Neural cell (in vitro differentiated cells): ENCODE measurements at regions not wholly inside any gene's neighbourhood (a gene's known extent, or its start where the extent isn't known, plus 50 kb on each side); places are given as distances from the start of the nearest gene placed in this dataset.

Experiments
- H2AFZ ChIP-seq: fragments of 200-600, 300-800 bp; sonication (generic), shearing (Covaris generic); 2 replicates; pipeline ENCODE4 v1.6.0; 2014; ENCODE audit warnings: low read depth, mild to moderate bottlenecking, antibody characterized with exemption, low read length, moderate library complexity
- H3F3A ChIP-seq: fragments of 200-600 bp; shearing (Covaris generic); 2 replicates; pipeline ENCODE4 v1.6.1; 2016; ENCODE audit warnings: mild to moderate bottlenecking, moderate library complexity, mixed read lengths, antibody characterized with exemption, low read length; ENCODE audit not compliant: insufficient read depth, poor library complexity, severe bottlenecking
- H3K27ac ChIP-seq: fragments of 200-600, 300-800 bp; sonication (generic), shearing (Covaris generic); 2 replicates; pipeline ENCODE4 v1.5.1; 2014; ENCODE audit warnings: mild to moderate bottlenecking, low read length, moderate library complexity
- H3K27me3 ChIP-seq: fragments of 300-800, 200-600 bp; sonication (generic), shearing (Covaris generic); 2 replicates; pipeline ENCODE4 v1.6.0; 2014; ENCODE audit warnings: mild to moderate bottlenecking, low read depth, low read length, moderate library complexity; ENCODE audit not compliant: insufficient read depth
- H3K36me3 ChIP-seq: fragments of 300-800, 200-600 bp; sonication (generic), shearing (Covaris generic); 2 replicates; pipeline ENCODE4 v1.5.1; 2014; ENCODE audit warnings: mild to moderate bottlenecking, antibody characterized with exemption, low read length, moderate library complexity; ENCODE audit not compliant: insufficient read depth
- H3K4me2 ChIP-seq: fragments of 300-800, 200-600 bp; sonication (generic), shearing (Covaris generic); 2 replicates; pipeline ENCODE4 v1.6.0; 2014; ENCODE audit warnings: mild to moderate bottlenecking, low read length
- H3K4me3 ChIP-seq: fragments of 300-800, 200-600 bp; sonication (generic), shearing (Covaris generic); 2 replicates; pipeline ENCODE4 v1.5.1; 2014; ENCODE audit warnings: mild to moderate bottlenecking, low read length, moderate library complexity
- H3K79me2 ChIP-seq: fragments of 200-600 bp; shearing (Covaris generic); replicated peaks from 2 replicates; pipeline ENCODE4 v1.6.0; 2014; ENCODE audit warnings: mild to moderate bottlenecking, low read length, moderate library complexity; ENCODE audit not compliant: insufficient read depth
- H3K9ac ChIP-seq: fragments of 300-800, 200-600 bp; sonication (generic), shearing (Covaris generic); 2 replicates; pipeline ENCODE4 v1.6.1; 2016; ENCODE audit warnings: mild to moderate bottlenecking, low read length, mixed read lengths
- H3K9me2 ChIP-seq: fragments of 200-600 bp; shearing (Covaris generic); 2 replicates; pipeline ENCODE4 v1.6.1; 2016; ENCODE audit warnings: mild to moderate bottlenecking, low read length, mixed read lengths; ENCODE audit not compliant: insufficient read depth
- H3K9me3 ChIP-seq: fragments of 200-600, 300-800 bp; sonication (generic), shearing (Covaris generic); 2 replicates; pipeline ENCODE4 v1.6.1; 2016; ENCODE audit warnings: mild to moderate bottlenecking, mixed run types, low read length, moderate library complexity, mixed read lengths
- H4K20me1 ChIP-seq: fragments of 200-600 bp; shearing (Covaris generic); 2 replicates; pipeline ENCODE4 v1.6.1; 2016; ENCODE audit warnings: mild to moderate bottlenecking, mixed run types; ENCODE audit not compliant: insufficient read depth
- CTCF ChIP-seq: fragments of 450-650 bp; IDR thresholded peaks from 2 replicates; pipeline ENCODE4 v1.5.1; 2014; ENCODE audit warnings: antibody characterized with exemption, mild to moderate bottlenecking, moderate library complexity; ENCODE audit not compliant: poor library complexity, severe bottlenecking
- EP300 ChIP-seq: fragments of 450-650 bp; conservative IDR thresholded peaks from 2 replicates; pipeline ENCODE4 v1.6.1; 2014; ENCODE audit warnings: antibody characterized with exemption, mild to moderate bottlenecking, moderate library complexity; ENCODE audit not compliant: poor library complexity, severe bottlenecking
- EZH2 ChIP-seq: fragments of 200-600, 300-800 bp; shearing (Covaris generic), sonication (generic); IDR thresholded peaks from 2 replicates; pipeline ENCODE4 v1.6.1; 2014; ENCODE audit warnings: antibody characterized with exemption, low read length, borderline replicate concordance, mild to moderate bottlenecking; ENCODE audit not compliant: insufficient read depth, poor library complexity, severe bottlenecking
- MXI1 ChIP-seq: fragments of 450-650 bp; conservative IDR thresholded peaks from 2 replicates; pipeline ENCODE4 v1.6.1; 2014; ENCODE audit warnings: antibody characterized with exemption, mild to moderate bottlenecking; ENCODE audit not compliant: poor library complexity, severe bottlenecking
- POLR2AphosphoS5 ChIP-seq: IDR thresholded peaks from 2 replicates; pipeline ENCODE4 v1.6.1; 2012
- RAD21 ChIP-seq: fragments of 450-650 bp; conservative IDR thresholded peaks from 2 replicates; pipeline ENCODE4 v1.6.1; 2014; ENCODE audit warnings: antibody characterized with exemption, mild to moderate bottlenecking, moderate library complexity
- REST ChIP-seq: IDR thresholded peaks from 2 replicates; pipeline ENCODE4 v1.6.1; 2012; ENCODE audit warnings: borderline replicate concordance
- SMC3 ChIP-seq: fragments of 450-650 bp; conservative IDR thresholded peaks from 2 replicates; pipeline ENCODE4 v1.6.1; 2014; ENCODE audit warnings: antibody characterized with exemption, mild to moderate bottlenecking, moderate library complexity; ENCODE audit not compliant: poor library complexity
- TAF1 ChIP-seq: IDR thresholded peaks from 2 replicates; pipeline ENCODE4 v1.6.1; 2012; ENCODE audit warnings: low read depth

GRCh38 chr6:71236926-71237434 lies 51.6 kb upstream of the OGFRL1 start:
- no peaks in the 10 kb centered on the region for H3F3A ChIP-seq
- no peak overlapping the region for H3K27ac ChIP-seq
- H3K36me3 ChIP-seq: no peaks in the 10 kb centered on the region
- no peak overlapping the region for H3K4me3 ChIP-seq
- no peaks in the 10 kb centered on the region for H4K20me1 ChIP-seq
- H3K9ac ChIP-seq: no peak overlapping the region
- H3K9me2 ChIP-seq: no peaks in the 10 kb centered on the region
- H3K27me3 ChIP-seq: no peaks in the 10 kb centered on the region
- TF ChIP-seq MXI1 (no peak), EZH2 (no peak), CTCF (no peak), TAF1 (no peak), EP300 (no peak), REST (no peak), RAD21 (no peak)
- no peak overlapping the region for H3K4me2 ChIP-seq
- no peaks in the 10 kb centered on the region for H3K9me3 ChIP-seq
- H2AFZ ChIP-seq: no peak overlapping the region
- no peaks in the 10 kb centered on the region for H3K79me2 ChIP-seq

- H3K4me3 ChIP-seq: no peak overlapping the region
- no peaks in the 10 kb centered on the region for H3F3A ChIP-seq
- H3K27me3 ChIP-seq: no peaks in the 10 kb centered on the region
- H3K36me3 ChIP-seq: no peaks in the 10 kb centered on the region
- H2AFZ ChIP-seq: no peak overlapping the region
- TF ChIP-seq EZH2 (no peak), EP300 (no peak), CTCF (no peak), RAD21 (no peak), TAF1 (no peak), POLR2AphosphoS5 (no peak), MXI1 (no peak), REST (no peak), SMC3 (no peak)
- H4K20me1 ChIP-seq: no peaks in the 10 kb centered on the region
- no peaks in the 10 kb centered on the region for H3K9me3 ChIP-seq
- H3K9ac ChIP-seq: no peak overlapping the region
- no peaks in the 10 kb centered on the region for H3K79me2 ChIP-seq
- no peak overlapping the region for H3K27ac ChIP-seq
- H3K4me2 ChIP-seq: no peak overlapping the region
- no peaks in the 10 kb centered on the region for H3K9me2 ChIP-seq
Measured at GRCh38 chr6:71238351-71238750, 50.3 kb upstream of the OGFRL1 start.
